Neural cell (in vitro differentiated cells): ENCODE measurements at regions not wholly inside any gene's neighbourhood (a gene's known extent, or its start where the extent isn't known, plus 50 kb on each side); places are given as distances from the start of the nearest gene placed in this dataset.

Experiments
- H2AFZ ChIP-seq: fragments of 200-600, 300-800 bp; sonication (generic), shearing (Covaris generic); 2 replicates; pipeline ENCODE4 v1.6.0; 2014; ENCODE audit warnings: low read depth, mild to moderate bottlenecking, antibody characterized with exemption, low read length, moderate library complexity
- H3F3A ChIP-seq: fragments of 200-600 bp; shearing (Covaris generic); 2 replicates; pipeline ENCODE4 v1.6.1; 2016; ENCODE audit warnings: mild to moderate bottlenecking, moderate library complexity, mixed read lengths, antibody characterized with exemption, low read length; ENCODE audit not compliant: insufficient read depth, poor library complexity, severe bottlenecking
- H3K27ac ChIP-seq: fragments of 200-600, 300-800 bp; sonication (generic), shearing (Covaris generic); 2 replicates; pipeline ENCODE4 v1.5.1; 2014; ENCODE audit warnings: mild to moderate bottlenecking, low read length, moderate library complexity
- H3K27me3 ChIP-seq: fragments of 300-800, 200-600 bp; sonication (generic), shearing (Covaris generic); 2 replicates; pipeline ENCODE4 v1.6.0; 2014; ENCODE audit warnings: mild to moderate bottlenecking, low read depth, low read length, moderate library complexity; ENCODE audit not compliant: insufficient read depth
- H3K36me3 ChIP-seq: fragments of 300-800, 200-600 bp; sonication (generic), shearing (Covaris generic); 2 replicates; pipeline ENCODE4 v1.5.1; 2014; ENCODE audit warnings: mild to moderate bottlenecking, antibody characterized with exemption, low read length, moderate library complexity; ENCODE audit not compliant: insufficient read depth
- H3K4me2 ChIP-seq: fragments of 300-800, 200-600 bp; sonication (generic), shearing (Covaris generic); 2 replicates; pipeline ENCODE4 v1.6.0; 2014; ENCODE audit warnings: mild to moderate bottlenecking, low read length
- H3K4me3 ChIP-seq: fragments of 300-800, 200-600 bp; sonication (generic), shearing (Covaris generic); 2 replicates; pipeline ENCODE4 v1.5.1; 2014; ENCODE audit warnings: mild to moderate bottlenecking, low read length, moderate library complexity
- H3K79me2 ChIP-seq: fragments of 200-600 bp; shearing (Covaris generic); replicated peaks from 2 replicates; pipeline ENCODE4 v1.6.0; 2014; ENCODE audit warnings: mild to moderate bottlenecking, low read length, moderate library complexity; ENCODE audit not compliant: insufficient read depth
- H3K9ac ChIP-seq: fragments of 300-800, 200-600 bp; sonication (generic), shearing (Covaris generic); 2 replicates; pipeline ENCODE4 v1.6.1; 2016; ENCODE audit warnings: mild to moderate bottlenecking, low read length, mixed read lengths
- H3K9me2 ChIP-seq: fragments of 200-600 bp; shearing (Covaris generic); 2 replicates; pipeline ENCODE4 v1.6.1; 2016; ENCODE audit warnings: mild to moderate bottlenecking, low read length, mixed read lengths; ENCODE audit not compliant: insufficient read depth
- H3K9me3 ChIP-seq: fragments of 200-600, 300-800 bp; sonication (generic), shearing (Covaris generic); 2 replicates; pipeline ENCODE4 v1.6.1; 2016; ENCODE audit warnings: mild to moderate bottlenecking, mixed run types, low read length, moderate library complexity, mixed read lengths
- H4K20me1 ChIP-seq: fragments of 200-600 bp; shearing (Covaris generic); 2 replicates; pipeline ENCODE4 v1.6.1; 2016; ENCODE audit warnings: mild to moderate bottlenecking, mixed run types; ENCODE audit not compliant: insufficient read depth
- EP300 ChIP-seq: fragments of 450-650 bp; conservative IDR thresholded peaks from 2 replicates; pipeline ENCODE4 v1.6.1; 2014; ENCODE audit warnings: antibody characterized with exemption, mild to moderate bottlenecking, moderate library complexity; ENCODE audit not compliant: poor library complexity, severe bottlenecking
- EZH2 ChIP-seq: fragments of 200-600, 300-800 bp; shearing (Covaris generic), sonication (generic); IDR thresholded peaks from 2 replicates; pipeline ENCODE4 v1.6.1; 2014; ENCODE audit warnings: antibody characterized with exemption, low read length, borderline replicate concordance, mild to moderate bottlenecking; ENCODE audit not compliant: insufficient read depth, poor library complexity, severe bottlenecking
- MXI1 ChIP-seq: fragments of 450-650 bp; conservative IDR thresholded peaks from 2 replicates; pipeline ENCODE4 v1.6.1; 2014; ENCODE audit warnings: antibody characterized with exemption, mild to moderate bottlenecking; ENCODE audit not compliant: poor library complexity, severe bottlenecking
- POLR2AphosphoS5 ChIP-seq: IDR thresholded peaks from 2 replicates; pipeline ENCODE4 v1.6.1; 2012
- RAD21 ChIP-seq: fragments of 450-650 bp; conservative IDR thresholded peaks from 2 replicates; pipeline ENCODE4 v1.6.1; 2014; ENCODE audit warnings: antibody characterized with exemption, mild to moderate bottlenecking, moderate library complexity
- SMC3 ChIP-seq: fragments of 450-650 bp; conservative IDR thresholded peaks from 2 replicates; pipeline ENCODE4 v1.6.1; 2014; ENCODE audit warnings: antibody characterized with exemption, mild to moderate bottlenecking, moderate library complexity; ENCODE audit not compliant: poor library complexity
- TAF1 ChIP-seq: IDR thresholded peaks from 2 replicates; pipeline ENCODE4 v1.6.1; 2012; ENCODE audit warnings: low read depth
- TF ChIP-seq, protein P1 (sequence below): fragments of 450-650 bp; IDR thresholded peaks from 2 replicates; pipeline ENCODE4 v1.5.1; 2014; ENCODE audit warnings: antibody characterized with exemption, mild to moderate bottlenecking, moderate library complexity; ENCODE audit not compliant: poor library complexity, severe bottlenecking
- TF ChIP-seq, protein P2 (sequence below): IDR thresholded peaks from 2 replicates; pipeline ENCODE4 v1.6.1; 2012; ENCODE audit warnings: borderline replicate concordance

DNA sequence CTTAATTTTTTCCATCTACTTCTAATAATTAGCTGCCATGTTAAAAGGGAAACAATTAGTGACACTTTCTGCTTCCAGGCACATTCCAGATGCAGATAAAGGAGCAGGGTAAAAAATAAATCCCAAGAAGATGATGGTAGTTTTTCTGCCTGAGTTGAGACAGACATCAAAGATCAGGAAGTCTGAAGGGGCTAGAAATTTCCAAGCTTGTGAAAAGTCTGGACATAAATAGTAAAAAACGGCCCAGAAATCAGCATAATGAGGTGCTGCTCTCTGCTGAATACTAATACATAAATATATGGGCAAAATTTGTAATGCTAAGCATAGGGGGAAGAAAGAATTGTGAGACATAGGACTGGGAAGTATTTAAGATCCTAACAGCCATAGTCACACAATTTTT is 460.0 kb upstream of the RGS18 start:
- H4K20me1 ChIP-seq = no peaks in the 10 kb centered on the region
- no peak overlapping the region for H2AFZ ChIP-seq
- no peaks in the 10 kb centered on the region for H3K9me3 ChIP-seq

DNA sequence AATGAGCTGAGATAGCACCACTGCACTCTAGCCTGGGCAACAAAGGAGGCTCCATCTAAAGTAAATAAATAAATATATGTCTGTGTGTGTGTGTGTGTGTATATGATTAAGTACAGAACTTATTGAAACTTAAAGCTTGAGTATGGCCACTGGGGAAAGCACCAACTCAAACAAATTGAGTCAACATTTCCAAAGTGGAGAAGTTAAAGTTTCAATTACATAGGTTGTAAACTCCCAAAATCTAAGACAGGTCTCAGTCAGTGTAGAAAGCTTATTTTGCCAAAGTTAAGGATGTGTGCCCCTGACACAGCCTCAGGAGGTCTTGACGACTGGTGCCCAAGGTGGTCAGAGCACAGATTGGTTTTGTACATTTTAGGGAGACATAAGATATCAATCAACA is 458.9 kb upstream of the RGS18 start:
- TF ChIP-seq, protein P1, sequence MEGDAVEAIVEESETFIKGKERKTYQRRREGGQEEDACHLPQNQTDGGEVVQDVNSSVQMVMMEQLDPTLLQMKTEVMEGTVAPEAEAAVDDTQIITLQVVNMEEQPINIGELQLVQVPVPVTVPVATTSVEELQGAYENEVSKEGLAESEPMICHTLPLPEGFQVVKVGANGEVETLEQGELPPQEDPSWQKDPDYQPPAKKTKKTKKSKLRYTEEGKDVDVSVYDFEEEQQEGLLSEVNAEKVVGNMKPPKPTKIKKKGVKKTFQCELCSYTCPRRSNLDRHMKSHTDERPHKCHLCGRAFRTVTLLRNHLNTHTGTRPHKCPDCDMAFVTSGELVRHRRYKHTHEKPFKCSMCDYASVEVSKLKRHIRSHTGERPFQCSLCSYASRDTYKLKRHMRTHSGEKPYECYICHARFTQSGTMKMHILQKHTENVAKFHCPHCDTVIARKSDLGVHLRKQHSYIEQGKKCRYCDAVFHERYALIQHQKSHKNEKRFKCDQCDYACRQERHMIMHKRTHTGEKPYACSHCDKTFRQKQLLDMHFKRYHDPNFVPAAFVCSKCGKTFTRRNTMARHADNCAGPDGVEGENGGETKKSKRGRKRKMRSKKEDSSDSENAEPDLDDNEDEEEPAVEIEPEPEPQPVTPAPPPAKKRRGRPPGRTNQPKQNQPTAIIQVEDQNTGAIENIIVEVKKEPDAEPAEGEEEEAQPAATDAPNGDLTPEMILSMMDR = no peak
- TF ChIP-seq EP300 (no peak), POLR2AphosphoS5 (no peak), SMC3 (no peak), RAD21 (no peak), TAF1 (no peak), MXI1 (no peak), EZH2 (no peak)
- TF ChIP-seq, protein P2, sequence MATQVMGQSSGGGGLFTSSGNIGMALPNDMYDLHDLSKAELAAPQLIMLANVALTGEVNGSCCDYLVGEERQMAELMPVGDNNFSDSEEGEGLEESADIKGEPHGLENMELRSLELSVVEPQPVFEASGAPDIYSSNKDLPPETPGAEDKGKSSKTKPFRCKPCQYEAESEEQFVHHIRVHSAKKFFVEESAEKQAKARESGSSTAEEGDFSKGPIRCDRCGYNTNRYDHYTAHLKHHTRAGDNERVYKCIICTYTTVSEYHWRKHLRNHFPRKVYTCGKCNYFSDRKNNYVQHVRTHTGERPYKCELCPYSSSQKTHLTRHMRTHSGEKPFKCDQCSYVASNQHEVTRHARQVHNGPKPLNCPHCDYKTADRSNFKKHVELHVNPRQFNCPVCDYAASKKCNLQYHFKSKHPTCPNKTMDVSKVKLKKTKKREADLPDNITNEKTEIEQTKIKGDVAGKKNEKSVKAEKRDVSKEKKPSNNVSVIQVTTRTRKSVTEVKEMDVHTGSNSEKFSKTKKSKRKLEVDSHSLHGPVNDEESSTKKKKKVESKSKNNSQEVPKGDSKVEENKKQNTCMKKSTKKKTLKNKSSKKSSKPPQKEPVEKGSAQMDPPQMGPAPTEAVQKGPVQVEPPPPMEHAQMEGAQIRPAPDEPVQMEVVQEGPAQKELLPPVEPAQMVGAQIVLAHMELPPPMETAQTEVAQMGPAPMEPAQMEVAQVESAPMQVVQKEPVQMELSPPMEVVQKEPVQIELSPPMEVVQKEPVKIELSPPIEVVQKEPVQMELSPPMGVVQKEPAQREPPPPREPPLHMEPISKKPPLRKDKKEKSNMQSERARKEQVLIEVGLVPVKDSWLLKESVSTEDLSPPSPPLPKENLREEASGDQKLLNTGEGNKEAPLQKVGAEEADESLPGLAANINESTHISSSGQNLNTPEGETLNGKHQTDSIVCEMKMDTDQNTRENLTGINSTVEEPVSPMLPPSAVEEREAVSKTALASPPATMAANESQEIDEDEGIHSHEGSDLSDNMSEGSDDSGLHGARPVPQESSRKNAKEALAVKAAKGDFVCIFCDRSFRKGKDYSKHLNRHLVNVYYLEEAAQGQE = no peak
- no peak overlapping the region for H2AFZ ChIP-seq
- H3K27ac ChIP-seq = no peak overlapping the region
- no peak overlapping the region for H3K4me2 ChIP-seq
- H3K9me2 ChIP-seq = no peaks in the 10 kb centered on the region
- no peaks in the 10 kb centered on the region for H4K20me1 ChIP-seq
- H3K27me3 ChIP-seq = no peaks in the 10 kb centered on the region
- no peaks in the 10 kb centered on the region for H3K36me3 ChIP-seq
- no peak overlapping the region for H3K9ac ChIP-seq
- H3K9me3 ChIP-seq = no peaks in the 10 kb centered on the region
- H3F3A ChIP-seq = no peaks in the 10 kb centered on the region
- H3K79me2 ChIP-seq = no peaks in the 10 kb centered on the region
- H3K4me3 ChIP-seq = no peak overlapping the region

More for the DNA sequence above, 460.0 kb upstream of the RGS18 start:
- Histone ChIP-seq H3K27me3 (no peaks in the 10 kb centered on the region), H3K36me3 (no peaks in the 10 kb centered on the region), H3K4me3 (no peak overlapping the region), H3F3A (no peaks in the 10 kb centered on the region), H3K79me2 (no peaks in the 10 kb centered on the region), H3K9me2 (no peaks in the 10 kb centered on the region), H3K9ac (no peak overlapping the region), H3K27ac (no peak overlapping the region), H3K4me2 (no peak overlapping the region)
- TF ChIP-seq TAF1 = no peak
- TF ChIP-seq MXI1 = no peak
- TF ChIP-seq EZH2 = no peak
- no peak for TF ChIP-seq SMC3

DNA sequence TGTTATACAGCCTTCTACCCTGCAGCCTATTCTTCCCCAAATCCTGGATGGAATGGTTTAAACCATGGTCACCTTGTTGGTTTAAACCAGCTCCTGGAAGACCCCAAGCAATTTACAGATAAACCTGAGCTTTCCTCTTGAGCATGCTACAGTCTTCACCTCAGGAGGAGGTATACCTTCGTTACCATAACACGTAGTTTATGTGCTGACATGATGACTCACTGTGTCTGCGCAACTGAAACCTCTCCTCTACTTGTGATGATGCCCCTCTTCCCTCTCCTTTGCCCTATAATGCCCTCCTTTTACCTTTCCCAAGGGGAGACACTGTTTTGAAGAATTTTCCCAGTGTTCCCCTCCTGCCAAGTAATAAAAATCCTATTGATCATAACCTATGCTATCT is 457.3 kb upstream of the RGS18 start:
- TF ChIP-seq RAD21 = no peak
- TF ChIP-seq, protein P2 = no peak
- TF ChIP-seq POLR2AphosphoS5 = no peak
- no peak for TF ChIP-seq EP300
- TF ChIP-seq, protein P1 = no peak
- no peak for TF ChIP-seq TAF1
- no peak for TF ChIP-seq EZH2
- TF ChIP-seq MXI1 = no peak
- no peak for TF ChIP-seq SMC3
- no peaks in the 10 kb centered on the region for H3K36me3 ChIP-seq
- H3K27me3 ChIP-seq = no peaks in the 10 kb centered on the region
- no peaks in the 10 kb centered on the region for H3K9me3 ChIP-seq
- H3F3A ChIP-seq = no peaks in the 10 kb centered on the region
- no peak overlapping the region for H3K4me3 ChIP-seq
- H3K9ac ChIP-seq = no peak overlapping the region
- H2AFZ ChIP-seq = no peak overlapping the region
- H3K79me2 ChIP-seq = no peaks in the 10 kb centered on the region
- H3K27ac ChIP-seq = no peak overlapping the region
- no peak overlapping the region for H3K4me2 ChIP-seq
- H4K20me1 ChIP-seq = no peaks in the 10 kb centered on the region
- H3K9me2 ChIP-seq = no peaks in the 10 kb centered on the region
